Prostate gland (tissue), 2 donors: ENCODE measurements at regions not wholly inside any gene's neighbourhood (a gene's known extent, or its start where the extent isn't known, plus 50 kb on each side); places are given as distances from the start of the nearest gene placed in this dataset.

ENCODE experiments used
- POLR2A ChIP-seq: fragments of 450-650 bp; IDR thresholded peaks from one replicate; pipeline ENCODE4 v1.6.1; 2016; ENCODE audit warnings: antibody characterized with exemption, mild to moderate bottlenecking
- POLR2AphosphoS5 ChIP-seq: sonication (generic); formaldehyde crosslinking; IDR thresholded peaks from one replicate; pipeline ENCODE4 v1.6.1; 2017; ENCODE audit warnings: antibody characterized with exemption
- TF ChIP-seq, protein P1 (sequence below), 4 experiments: fragments of 200-600 bp in 2 of 4; fragments of 450-650 bp in 2 of 4; sonication (generic) in 2 of 4; IDR thresholded peaks; 1 replicate in 3 of 4; 2 replicates in 1 of 4; pipeline ENCODE4 v1.5.1; 2016 to 2019; ENCODE audit warnings: antibody characterized with exemption in 4 of 4, mild to moderate bottlenecking in 2 of 4, moderate library complexity in 2 of 4

GRCh38 chr10:31140716-31141115 is 109.1 kb upstream of the ZNF438 start:
- TF ChIP-seq, protein P1, sequence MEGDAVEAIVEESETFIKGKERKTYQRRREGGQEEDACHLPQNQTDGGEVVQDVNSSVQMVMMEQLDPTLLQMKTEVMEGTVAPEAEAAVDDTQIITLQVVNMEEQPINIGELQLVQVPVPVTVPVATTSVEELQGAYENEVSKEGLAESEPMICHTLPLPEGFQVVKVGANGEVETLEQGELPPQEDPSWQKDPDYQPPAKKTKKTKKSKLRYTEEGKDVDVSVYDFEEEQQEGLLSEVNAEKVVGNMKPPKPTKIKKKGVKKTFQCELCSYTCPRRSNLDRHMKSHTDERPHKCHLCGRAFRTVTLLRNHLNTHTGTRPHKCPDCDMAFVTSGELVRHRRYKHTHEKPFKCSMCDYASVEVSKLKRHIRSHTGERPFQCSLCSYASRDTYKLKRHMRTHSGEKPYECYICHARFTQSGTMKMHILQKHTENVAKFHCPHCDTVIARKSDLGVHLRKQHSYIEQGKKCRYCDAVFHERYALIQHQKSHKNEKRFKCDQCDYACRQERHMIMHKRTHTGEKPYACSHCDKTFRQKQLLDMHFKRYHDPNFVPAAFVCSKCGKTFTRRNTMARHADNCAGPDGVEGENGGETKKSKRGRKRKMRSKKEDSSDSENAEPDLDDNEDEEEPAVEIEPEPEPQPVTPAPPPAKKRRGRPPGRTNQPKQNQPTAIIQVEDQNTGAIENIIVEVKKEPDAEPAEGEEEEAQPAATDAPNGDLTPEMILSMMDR (IDR thresholded peaks at IDR 0.05): no peak
- TF ChIP-seq POLR2AphosphoS5 (no peak), POLR2A (no peak)
